SK-N-MC (cell line): ENCODE measurements at regions not wholly inside any gene's neighbourhood (a gene's known extent, or its start where the extent isn't known, plus 50 kb on each side); places are given as distances from the start of the nearest gene placed in this dataset.

Experiments used
- EZH2 ChIP-seq: fragments of 200-600 bp; sonication (generic); IDR thresholded peaks from one replicate; pipeline ENCODE4 v1.6.1; 2017; ENCODE audit warnings: antibody characterized with exemption
- POLR2AphosphoS5 ChIP-seq: IDR thresholded peaks from 2 replicates; pipeline ENCODE4 v1.6.1; 2012; ENCODE audit warnings: mild to moderate bottlenecking, low read depth, low read length, borderline replicate concordance

- no peak for TF ChIP-seq EZH2
- no peak for TF ChIP-seq POLR2AphosphoS5
Observed at GRCh38 chr12:74394647-74395046, 143.0 kb upstream of the ATXN7L3B start.
